GM12878 (cell line): ENCODE measurements at regions not wholly inside any gene's neighbourhood (a gene's known extent, or its start where the extent isn't known, plus 50 kb on each side); places are given as distances from the start of the nearest gene placed in this dataset.

Source experiments
- ASH2L ChIP-seq: fragments of 300-600, 200-600 bp; sonication (generic); IDR thresholded peaks from 2 replicates; pipeline ENCODE4 v1.6.1; 2017; ENCODE audit warnings: low read depth, mild to moderate bottlenecking, borderline replicate concordance
- BHLHE40 ChIP-seq, 2 experiments: fragments of 450-650 bp in 1 of 2; IDR thresholded peaks; 2 replicates each; pipeline ENCODE4 v1.6.1; 2011 to 2017; ENCODE audit warnings: low read depth in 2 of 2, borderline replicate concordance in 1 of 2, improper control_type of control experiment in 1 of 2, low read length in 1 of 2, mild to moderate bottlenecking in 1 of 2
- CBFB ChIP-seq: IDR thresholded peaks from 2 replicates; pipeline ENCODE4 v1.6.1; 2016; ENCODE audit warnings: antibody characterized with exemption, low read depth
- CUX1 ChIP-seq: IDR thresholded peaks from 2 replicates; pipeline ENCODE4 v1.6.1; 2012; ENCODE audit warnings: improper control_type of control experiment, low read depth, low read length; ENCODE audit not compliant: insufficient replicate concordance
- FOXM1 ChIP-seq: IDR thresholded peaks from 2 replicates; pipeline ENCODE4 v1.6.1; 2012; ENCODE audit warnings: low read depth, mild to moderate bottlenecking, inconsistent platforms, low read length, moderate library complexity
- IKZF2 ChIP-seq, 2 experiments: fragments of 450-650 bp; IDR thresholded peaks; 2 replicates each; pipeline ENCODE4 v1.6.1; 2017; ENCODE audit warnings: mild to moderate bottlenecking in 2 of 2, moderate library complexity in 2 of 2
- MTA2 ChIP-seq: fragments of 450-650 bp; IDR thresholded peaks from 2 replicates; pipeline ENCODE4 v1.6.1; 2016; ENCODE audit warnings: low read depth, mild to moderate bottlenecking, moderate library complexity
- NRF1 ChIP-seq: conservative IDR thresholded peaks from 2 replicates; pipeline ENCODE4 v1.6.1; 2011; ENCODE audit warnings: mild to moderate bottlenecking, low read depth, low read length, improper control_type of control experiment
- PML ChIP-seq: IDR thresholded peaks from 2 replicates; pipeline ENCODE4 v1.6.1; 2012; ENCODE audit warnings: low read length, inconsistent platforms
- SIX5 ChIP-seq: IDR thresholded peaks from 2 replicates; pipeline ENCODE4 v1.6.1; 2011; ENCODE audit warnings: mild to moderate bottlenecking, low read depth, low read length, moderate library complexity; ENCODE audit not compliant: severe bottlenecking
- TARDBP ChIP-seq: IDR thresholded peaks from 2 replicates; pipeline ENCODE4 v1.6.1; 2016; ENCODE audit warnings: borderline replicate concordance
- ZBTB33 ChIP-seq: fragments of 450-650 bp; IDR thresholded peaks from 2 replicates; pipeline ENCODE4 v1.6.1; 2017; ENCODE audit warnings: mild to moderate bottlenecking
- ZBTB40 ChIP-seq: fragments of 450-650 bp; IDR thresholded peaks from 2 replicates; pipeline ENCODE4 v1.6.1; 2016; ENCODE audit warnings: mild to moderate bottlenecking, moderate library complexity, borderline replicate concordance
- ZNF384 ChIP-seq: IDR thresholded peaks from 2 replicates; pipeline ENCODE4 v1.6.1; 2012; ENCODE audit warnings: low read depth, mild to moderate bottlenecking, low read length, improper control_type of control experiment, borderline replicate concordance
- TF ChIP-seq, protein P1 (sequence below): IDR thresholded peaks from 2 replicates; pipeline ENCODE4 v1.6.1; 2012; ENCODE audit warnings: low read depth, low read length, improper control_type of control experiment

DNA sequence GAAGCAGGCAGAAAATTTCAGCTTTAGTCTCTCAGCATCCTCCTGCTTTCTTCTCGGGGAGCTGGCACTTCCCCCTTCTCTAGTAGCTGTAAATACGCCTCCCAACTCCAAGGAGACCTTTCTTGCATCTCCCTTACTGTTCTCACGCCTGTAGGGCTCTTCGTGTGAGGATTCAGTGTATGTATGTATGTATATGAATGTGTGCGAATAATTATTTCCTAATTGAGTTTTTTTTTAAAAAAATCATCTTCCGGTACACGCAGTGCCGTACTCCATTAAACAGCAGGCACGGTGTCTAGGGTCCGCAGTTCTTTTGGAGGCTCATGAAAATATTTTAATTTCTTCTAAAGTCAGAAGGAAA lies 85.4 kb downstream of the HFE start (continued):
- TF ChIP-seq CUX1 (no peak), ASH2L (no peak), NRF1 (no peak), PML (peak; percentile 76; the same call in 1 of the 2 replicates), ZNF384 (peak; percentile 71; the same call in 1 of the 2 replicates), TARDBP (no peak), ZBTB33 (no peak), CBFB (0 out of 2 replicates have a peak, but pooled peaks have one; percentile 4), ZBTB40 (no peak), MTA2 (no peak), IKZF2 (IDR thresholded peaks at IDR 0.05) (no peak), BHLHE40 (IDR thresholded peaks at IDR 0.05; ENCODE audit: borderline replicate concordance in 1 of 2, low read depth in 2 of 2, low read length in 1 of 2) (no peak), FOXM1 (no peak), SIX5 (no peak)
- TF ChIP-seq, protein P1, sequence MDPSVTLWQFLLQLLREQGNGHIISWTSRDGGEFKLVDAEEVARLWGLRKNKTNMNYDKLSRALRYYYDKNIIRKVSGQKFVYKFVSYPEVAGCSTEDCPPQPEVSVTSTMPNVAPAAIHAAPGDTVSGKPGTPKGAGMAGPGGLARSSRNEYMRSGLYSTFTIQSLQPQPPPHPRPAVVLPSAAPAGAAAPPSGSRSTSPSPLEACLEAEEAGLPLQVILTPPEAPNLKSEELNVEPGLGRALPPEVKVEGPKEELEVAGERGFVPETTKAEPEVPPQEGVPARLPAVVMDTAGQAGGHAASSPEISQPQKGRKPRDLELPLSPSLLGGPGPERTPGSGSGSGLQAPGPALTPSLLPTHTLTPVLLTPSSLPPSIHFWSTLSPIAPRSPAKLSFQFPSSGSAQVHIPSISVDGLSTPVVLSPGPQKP: no peak
